ENCODE measurements at regions not wholly inside any gene's neighbourhood (a gene's known extent, or its start where the extent isn't known, plus 50 kb on each side); places are given as distances from the start of the nearest gene placed in this dataset.

- TF ChIP-seq EZH2 (IDR thresholded peaks at IDR 0.05; ENCODE audit: borderline replicate concordance, low read depth, low read length, severe bottlenecking) (no peak), CTCF (IDR thresholded peaks at IDR 0.05; ENCODE audit: extremely low read depth in 1 of 2, insufficient read depth in 1 of 2, low read depth in 1 of 2, low read length in 2 of 2) (no peak), MYC (IDR thresholded peaks at IDR 0.05; ENCODE audit: low read depth, low read length) (no peak), POLR2AphosphoS5 (IDR thresholded peaks at IDR 0.05; ENCODE audit: insufficient read depth, low read depth, low read length) (no peak), POLR2A (IDR thresholded peaks at IDR 0.05; ENCODE audit: low read depth, low read length) (no peak), FOS (IDR thresholded peaks at IDR 0.05; ENCODE audit: borderline replicate concordance, insufficient read depth, low read length) (no peak)
- TF ChIP-seq, protein P1, sequence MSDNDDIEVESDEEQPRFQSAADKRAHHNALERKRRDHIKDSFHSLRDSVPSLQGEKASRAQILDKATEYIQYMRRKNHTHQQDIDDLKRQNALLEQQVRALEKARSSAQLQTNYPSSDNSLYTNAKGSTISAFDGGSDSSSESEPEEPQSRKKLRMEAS (IDR thresholded peaks at IDR 0.05; ENCODE audit: insufficient read depth, insufficient read length): no peak
These were observed 128.6 kb upstream of the PLCB4 start for GRCh38 chr20:8940326-8940725.
